ENCODE measurements at regions not wholly inside any gene's neighbourhood (a gene's known extent, or its start where the extent isn't known, plus 50 kb on each side); places are given as distances from the start of the nearest gene placed in this dataset.

DNA sequence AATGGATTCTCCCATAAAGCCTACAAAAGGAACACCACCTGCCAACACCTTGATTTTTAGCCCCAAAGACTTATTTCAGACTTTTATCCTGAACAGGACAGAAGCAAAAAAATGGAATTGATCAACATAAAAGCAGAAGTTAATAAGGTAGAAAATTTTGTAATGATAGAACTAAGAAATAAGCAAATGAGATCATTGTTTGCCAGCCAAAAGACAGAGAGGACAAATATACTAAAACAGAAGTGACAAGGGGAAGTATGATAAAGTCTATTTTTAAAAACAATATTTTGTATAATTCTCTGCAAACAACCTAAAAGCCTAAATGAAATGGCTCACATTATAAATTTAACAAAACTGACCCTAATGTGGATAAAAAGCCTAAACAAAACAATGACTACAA lies 110.5 kb upstream of the PRSS3 start:
- TF ChIP-seq POLR2AphosphoS5 (IDR thresholded peaks at IDR 0.05; ENCODE audit: low read depth, low read length) (no peak), EP300 (IDR thresholded peaks at IDR 0.05; ENCODE audit: low read depth in 2 of 2, low read length in 2 of 2) (no peak), EP300 (CRISPR knock-in tag; IDR thresholded peaks at IDR 0.05; ENCODE audit: borderline replicate concordance) (no peak), CBX2 (IDR thresholded peaks at IDR 0.05; ENCODE audit: low read depth, low read length) (no peak), CBX2 (CRISPR knock-in tag; IDR thresholded peaks at IDR 0.05; ENCODE audit: low read depth) (no peak), MATR3 (CRISPR knock-in tag; IDR thresholded peaks at IDR 0.05) (no peak), GABPA (IDR thresholded peaks at IDR 0.05; ENCODE audit: low read depth, low read length) (no peak), GABPA (CRISPR knock-in tag; IDR thresholded peaks at IDR 0.05; ENCODE audit: low read depth) (no peak), RAD21 (CRISPR knock-in tag; IDR thresholded peaks at IDR 0.05) (no peak), ZSCAN22 (CRISPR knock-in tag; IDR thresholded peaks at IDR 0.05) (no peak), BRCA1 (CRISPR knock-in tag; IDR thresholded peaks at IDR 0.05) (no peak), NFIC (IDR thresholded peaks at IDR 0.05; ENCODE audit: low read length) (no peak), SAFB2 (CRISPR knock-in tag; IDR thresholded peaks at IDR 0.05; ENCODE audit: borderline replicate concordance, low read depth) (no peak), BHLHE40 (IDR thresholded peaks at IDR 0.05; ENCODE audit: low read length) (no peak)
- TF ChIP-seq, protein P1, sequence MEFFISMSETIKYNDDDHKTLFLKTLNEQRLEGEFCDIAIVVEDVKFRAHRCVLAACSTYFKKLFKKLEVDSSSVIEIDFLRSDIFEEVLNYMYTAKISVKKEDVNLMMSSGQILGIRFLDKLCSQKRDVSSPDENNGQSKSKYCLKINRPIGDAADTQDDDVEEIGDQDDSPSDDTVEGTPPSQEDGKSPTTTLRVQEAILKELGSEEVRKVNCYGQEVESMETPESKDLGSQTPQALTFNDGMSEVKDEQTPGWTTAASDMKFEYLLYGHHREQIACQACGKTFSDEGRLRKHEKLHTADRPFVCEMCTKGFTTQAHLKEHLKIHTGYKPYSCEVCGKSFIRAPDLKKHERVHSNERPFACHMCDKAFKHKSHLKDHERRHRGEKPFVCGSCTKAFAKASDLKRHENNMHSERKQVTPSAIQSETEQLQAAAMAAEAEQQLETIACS (CRISPR knock-in tag; IDR thresholded peaks at IDR 0.05): no peak

All from HepG2 (cell line).